ENCODE measurements at regions not wholly inside any gene's neighbourhood (a gene's known extent, or its start where the extent isn't known, plus 50 kb on each side); places are given as distances from the start of the nearest gene placed in this dataset.

GRCh38 chr2:2558476-2558875 lies 227.4 kb upstream of the MYT1L start:
- no peak overlapping the region for H3K4me3 Mint-ChIP-seq
- H3K27ac Mint-ChIP-seq, result no peak overlapping the region
- DNase-seq, result no peak
- intact Hi-C loops (cut with micrococcal nuclease), result no loop called here
- peaks cover 8% of the 10 kb centered on the region for H3K4me1 Mint-ChIP-seq (ENCODE audit: low read depth)
- no peaks in the 10 kb centered on the region for H3K27me3 Mint-ChIP-seq (ENCODE audit: low read depth)
- H3K9me3 Mint-ChIP-seq, result peaks cover 7% of the 10 kb centered on the region
- H3K36me3 Mint-ChIP-seq (ENCODE audit: low read depth), result no peaks in the 10 kb centered on the region
- CTCF ChIA-PET, result no interaction called here

GRCh38 chr2:2557475-2557874 lies 226.4 kb upstream of the MYT1L start:
- Mint-ChIP-seq H3K27ac (no peak overlapping the region), H3K9me3 (peaks cover 17% of the 10 kb centered on the region), H3K4me3 (no peak overlapping the region), H3K36me3 (ENCODE audit: low read depth) (no peaks in the 10 kb centered on the region), H3K4me1 (ENCODE audit: low read depth) (peaks cover 8% of the 10 kb centered on the region), H3K27me3 (ENCODE audit: low read depth) (no peaks in the 10 kb centered on the region)
- DNase-seq, result peak; percentile 7
- CTCF ChIA-PET, result no interaction called here
- intact Hi-C loops (cut with micrococcal nuclease), result no loop called here

GRCh38 chr2:2550856-2551255 lies 219.8 kb upstream of the MYT1L start:
- Mint-ChIP-seq H3K9me3 (peaks cover 29% of the 10 kb centered on the region), H3K4me3 (no peak overlapping the region), H3K36me3 (ENCODE audit: low read depth) (peaks cover 1% of the 10 kb centered on the region), H3K27me3 (ENCODE audit: low read depth) (no peaks in the 10 kb centered on the region), H3K27ac (no peak overlapping the region), H3K4me1 (ENCODE audit: low read depth) (no peaks in the 10 kb centered on the region)
- CTCF ChIA-PET, result no interaction called here
- DNase-seq, result no peak
- intact Hi-C loops (cut with micrococcal nuclease), result no loop called here

DNA sequence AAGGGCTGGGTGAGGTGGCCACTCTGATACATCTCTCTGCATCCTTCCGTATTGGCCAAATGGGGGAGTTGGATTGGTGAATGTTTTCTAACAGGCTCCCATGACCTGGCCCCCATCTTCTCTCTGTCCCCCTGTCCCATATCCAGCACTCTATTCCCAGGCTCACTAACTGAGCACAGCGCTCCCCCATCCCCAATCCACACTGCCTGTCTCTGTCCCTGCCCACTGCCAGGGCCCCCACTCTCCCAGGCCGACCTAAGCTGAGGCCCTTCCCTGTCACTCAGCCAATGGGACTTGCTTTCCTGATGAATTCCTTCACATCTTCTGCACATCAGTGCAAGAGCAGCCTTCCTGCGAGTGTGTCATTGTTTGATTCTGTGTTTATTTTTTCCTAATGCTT lies 216.8 kb upstream of the MYT1L start:
- Mint-ChIP-seq H3K36me3 (ENCODE audit: low read depth) (peaks cover 1% of the 10 kb centered on the region), H3K9me3 (peaks cover 19% of the 10 kb centered on the region), H3K4me1 (ENCODE audit: low read depth) (no peaks in the 10 kb centered on the region), H3K27ac (no peak overlapping the region), H3K4me3 (no peak overlapping the region), H3K27me3 (ENCODE audit: low read depth) (no peaks in the 10 kb centered on the region)
- DNase-seq, result no peak
- CTCF ChIA-PET, result no interaction called here
- intact Hi-C loops (cut with micrococcal nuclease), result no loop called here

DNA sequence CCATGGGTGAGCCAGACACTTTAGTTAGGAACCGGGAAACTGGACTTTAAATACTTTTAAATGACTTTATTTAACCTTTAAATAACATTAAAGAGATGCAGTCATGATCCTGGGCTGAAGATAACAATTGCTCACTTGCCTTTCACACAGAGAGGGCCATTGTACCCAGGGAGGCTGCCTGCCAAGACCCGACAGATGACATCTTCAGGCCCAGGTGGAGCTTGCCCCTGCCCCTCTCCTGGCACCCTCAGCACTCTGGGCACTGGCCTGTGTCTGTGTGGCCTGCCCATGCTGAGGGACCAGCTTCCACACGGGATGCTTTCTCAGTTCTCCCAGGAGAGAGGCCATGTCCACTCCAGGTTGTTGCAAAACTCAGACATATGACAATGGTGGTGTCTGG lies 216.4 kb upstream of the MYT1L start:
- CTCF ChIA-PET, result interaction anchor here (0.7 kb wide), 1 partner anchor 14 kb away, joined by 3 read pairs; no protein-coding TSS in a partner anchor
- no peak for DNase-seq
- H3K36me3 Mint-ChIP-seq (ENCODE audit: low read depth), result peaks cover 1% of the 10 kb centered on the region
- no peaks in the 10 kb centered on the region for H3K27me3 Mint-ChIP-seq (ENCODE audit: low read depth)
- intact Hi-C loops (cut with micrococcal nuclease), result no loop called here
- H3K4me3 Mint-ChIP-seq, result no peak overlapping the region
- no peaks in the 10 kb centered on the region for H3K4me1 Mint-ChIP-seq (ENCODE audit: low read depth)
- H3K9me3 Mint-ChIP-seq, result peaks cover 15% of the 10 kb centered on the region
- no peak overlapping the region for H3K27ac Mint-ChIP-seq

- H3K27me3 Mint-ChIP-seq (ENCODE audit: low read depth), result no peaks in the 10 kb centered on the region
- peaks cover under 1% of the 10 kb centered on the region for H3K9me3 Mint-ChIP-seq
- no peak for DNase-seq
- H3K4me1 Mint-ChIP-seq (ENCODE audit: low read depth), result no peaks in the 10 kb centered on the region
- H3K27ac Mint-ChIP-seq, result no peak overlapping the region
- H3K36me3 Mint-ChIP-seq (ENCODE audit: low read depth), result no peaks in the 10 kb centered on the region
- intact Hi-C loops (cut with micrococcal nuclease), result no loop called here
- CTCF ChIA-PET, result no interaction called here
- no peak overlapping the region for H3K4me3 Mint-ChIP-seq
These were observed 215.0 kb upstream of the MYT1L start for GRCh38 chr2:2546046-2546445.

DNA sequence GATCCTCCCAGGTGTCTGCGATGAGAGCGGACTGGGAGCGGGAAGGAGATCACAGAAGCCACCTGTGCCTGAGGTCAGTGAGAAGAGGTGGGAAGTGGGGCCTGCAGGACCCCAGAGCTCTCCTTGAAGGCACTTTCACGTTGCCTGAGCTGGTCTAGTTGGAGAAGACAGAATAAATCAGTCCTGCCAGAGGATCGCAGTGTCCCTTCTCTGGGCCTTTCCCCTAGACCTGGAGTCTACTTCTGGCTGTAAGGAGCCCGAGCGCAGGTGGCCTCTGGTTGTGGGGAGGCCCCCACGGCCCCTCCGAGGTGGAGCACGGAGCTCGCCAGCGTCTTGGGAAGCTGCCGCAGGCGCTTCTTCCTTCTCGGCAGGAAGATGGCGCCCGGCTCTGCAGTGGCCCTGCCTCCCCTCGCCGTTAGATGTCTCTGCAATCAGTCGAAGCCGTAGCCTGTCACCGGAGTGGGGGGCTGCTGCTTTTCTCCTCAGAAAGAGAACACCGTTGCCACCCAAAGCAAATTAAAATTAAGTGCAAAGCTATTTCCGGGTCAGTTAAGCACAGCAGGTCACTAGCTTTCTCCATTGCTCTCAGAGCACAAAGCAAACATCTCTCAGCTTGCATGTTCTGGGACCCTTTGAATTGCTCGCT lies 212.0 kb upstream of the MYT1L start:
- no peaks in the 10 kb centered on the region for H3K9me3 Mint-ChIP-seq
- no peaks in the 10 kb centered on the region for H3K36me3 Mint-ChIP-seq (ENCODE audit: low read depth)
- no peak overlapping the region for H3K27ac Mint-ChIP-seq
- no peak overlapping the region for H3K4me3 Mint-ChIP-seq
- DNase-seq, result peak; percentile 17
- H3K4me1 Mint-ChIP-seq (ENCODE audit: low read depth), result no peaks in the 10 kb centered on the region
- CTCF ChIA-PET, result no interaction called here
- peaks cover 3% of the 10 kb centered on the region for H3K27me3 Mint-ChIP-seq (ENCODE audit: low read depth)
- intact Hi-C loops (cut with micrococcal nuclease), result no loop called here

GRCh38 chr2:2542316-2542715 lies 211.2 kb upstream of the MYT1L start:
- DNase-seq, result no peak
- Mint-ChIP-seq H3K4me3 (no peak overlapping the region), H3K27ac (no peak overlapping the region), H3K27me3 (ENCODE audit: low read depth) (peaks cover 3% of the 10 kb centered on the region), H3K36me3 (ENCODE audit: low read depth) (no peaks in the 10 kb centered on the region), H3K4me1 (ENCODE audit: low read depth) (no peaks in the 10 kb centered on the region), H3K9me3 (no peaks in the 10 kb centered on the region)
- intact Hi-C loops (cut with micrococcal nuclease), result no loop called here
- CTCF ChIA-PET, result no interaction called here

DNA sequence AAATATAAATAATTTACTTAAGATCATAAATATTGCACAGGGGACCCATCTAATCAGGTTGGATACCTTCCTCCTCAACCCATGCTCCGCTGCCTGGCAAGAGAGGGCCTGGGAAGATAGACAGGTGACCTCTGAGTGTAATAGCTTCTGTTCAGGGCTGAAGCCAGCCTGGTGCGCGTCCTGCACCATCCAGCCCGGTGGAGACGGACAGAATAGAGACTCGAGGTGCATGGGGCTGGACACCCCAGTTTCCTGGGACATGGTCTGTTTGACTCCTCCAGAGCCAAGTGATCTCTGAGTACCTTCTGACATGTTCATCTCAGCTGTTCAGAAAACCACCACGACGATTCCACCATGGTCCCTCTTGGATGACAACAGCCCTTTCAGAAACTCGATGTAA lies 209.3 kb upstream of the MYT1L start:
- no peaks in the 10 kb centered on the region for H3K4me1 Mint-ChIP-seq (ENCODE audit: low read depth)
- no peaks in the 10 kb centered on the region for H3K36me3 Mint-ChIP-seq (ENCODE audit: low read depth)
- peaks cover 6% of the 10 kb centered on the region for H3K27me3 Mint-ChIP-seq (ENCODE audit: low read depth)
- H3K27ac Mint-ChIP-seq, result no peak overlapping the region
- no peak overlapping the region for H3K4me3 Mint-ChIP-seq
- intact Hi-C loops (cut with micrococcal nuclease), result no loop called here
- DNase-seq, result no peak
- H3K9me3 Mint-ChIP-seq, result no peaks in the 10 kb centered on the region
- CTCF ChIA-PET, result no interaction called here

GRCh38 chr2:2536416-2537056 lies 205.5 kb upstream of the MYT1L start:
- no peak for DNase-seq
- Mint-ChIP-seq H3K4me1 (ENCODE audit: low read depth) (no peaks in the 10 kb centered on the region), H3K4me3 (no peak overlapping the region), H3K9me3 (no peaks in the 10 kb centered on the region), H3K27ac (no peak overlapping the region), H3K36me3 (ENCODE audit: low read depth) (no peaks in the 10 kb centered on the region), H3K27me3 (ENCODE audit: low read depth) (peaks cover 6% of the 10 kb centered on the region)
- CTCF ChIA-PET, result no interaction called here
- intact Hi-C loops (cut with micrococcal nuclease), result no loop called here

GRCh38 chr2:2530334-2530733 lies 199.3 kb upstream of the MYT1L start:
- DNase-seq, result no peak
- no peak overlapping the region for H3K27ac Mint-ChIP-seq
- CTCF ChIA-PET, result no interaction called here
- H3K4me1 Mint-ChIP-seq (ENCODE audit: low read depth), result no peaks in the 10 kb centered on the region
- H3K36me3 Mint-ChIP-seq (ENCODE audit: low read depth), result no peaks in the 10 kb centered on the region
- no peaks in the 10 kb centered on the region for H3K9me3 Mint-ChIP-seq
- intact Hi-C loops (cut with micrococcal nuclease), result no loop called here
- H3K27me3 Mint-ChIP-seq (ENCODE audit: low read depth), result peaks cover 2% of the 10 kb centered on the region
- H3K4me3 Mint-ChIP-seq, result no peak overlapping the region

DNA sequence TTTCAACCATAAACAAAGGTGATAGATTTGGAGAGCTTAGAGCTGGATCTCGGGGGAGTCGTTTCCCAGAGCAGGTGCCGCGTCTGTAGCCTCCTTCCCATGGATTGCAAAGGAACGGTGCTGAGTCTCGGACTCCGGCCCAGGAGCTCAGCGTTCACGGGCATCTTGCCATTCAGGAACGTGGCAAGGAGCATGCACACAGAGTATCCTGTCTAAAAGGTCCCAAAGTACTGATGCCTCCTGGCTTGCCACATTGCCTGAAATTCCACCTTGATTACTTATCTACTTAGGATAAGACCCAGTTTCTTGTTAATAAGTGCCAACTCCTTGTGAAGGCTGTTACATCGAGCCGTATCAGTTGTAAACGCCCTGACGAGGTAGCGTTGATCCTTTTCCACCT lies 197.8 kb upstream of the MYT1L start:
- Mint-ChIP-seq H3K4me3 (no peak overlapping the region), H3K27ac (no peak overlapping the region), H3K4me1 (ENCODE audit: low read depth) (no peaks in the 10 kb centered on the region), H3K36me3 (ENCODE audit: low read depth) (no peaks in the 10 kb centered on the region), H3K27me3 (ENCODE audit: low read depth) (peaks cover 2% of the 10 kb centered on the region), H3K9me3 (no peaks in the 10 kb centered on the region)
- CTCF ChIA-PET, result no interaction called here
- DNase-seq, result no peak
- intact Hi-C loops (cut with micrococcal nuclease), result no loop called here

- CTCF ChIA-PET, result interaction anchor here (0.6 to 0.8 kb wide), 2 partner anchors 9 to 179 kb away, joined by 3 read pairs; no protein-coding TSS in a partner anchor
- Mint-ChIP-seq H3K36me3 (ENCODE audit: low read depth) (no peaks in the 10 kb centered on the region), H3K9me3 (no peaks in the 10 kb centered on the region), H3K27me3 (ENCODE audit: low read depth) (peaks cover 2% of the 10 kb centered on the region), H3K27ac (no peak overlapping the region), H3K4me3 (no peak overlapping the region), H3K4me1 (ENCODE audit: low read depth) (no peaks in the 10 kb centered on the region)
- no peak for DNase-seq
- intact Hi-C loops (cut with micrococcal nuclease), result no loop called here
These were observed 196.1 kb upstream of the MYT1L start for GRCh38 chr2:2527148-2527547.

Measured in activated naive CD4-positive, alpha-beta T cell treated with anti-CD3 and anti-CD28 coated beads for 36 hours (primary cell).